NCI-H1436 treated with DMSO at 0.1 percent for 48 hours (cell line): ENCODE measurements at regions not wholly inside any gene's neighbourhood (a gene's known extent, or its start where the extent isn't known, plus 50 kb on each side); places are given as distances from the start of the nearest gene placed in this dataset.
"Not testable (repeated sequence)": the region's sequence is repeated elsewhere in the genome, so short reads cannot be mapped to it uniquely, and the experiment has no call there.

Experiments used
- DNase-seq: peaks from one replicate; lab custom pipeline; 2025; lab: John Stamatoyannopoulos, UW

GRCh38 chr16:5349670-5350517 is 252.3 kb upstream of the EEF2KMT start:
- no peak for DNase-seq

- no peak for DNase-seq
Observed at GRCh38 chr16:5349101-5349500, 251.5 kb upstream of the EEF2KMT start.

GRCh38 chr16:5347561-5347960 is 250.0 kb upstream of the EEF2KMT start:
- DNase-seq: no peak

GRCh38 chr16:5336941-5337340 is 239.3 kb upstream of the EEF2KMT start:
- DNase-seq: no peak

GRCh38 chr16:5333991-5334390 is 236.4 kb upstream of the EEF2KMT start:
- no peak for DNase-seq

- DNase-seq: no peak
Observed at GRCh38 chr16:5333126-5333525, 235.5 kb upstream of the EEF2KMT start.

- DNase-seq: no peak
Observed at GRCh38 chr16:5330058-5330457, 232.5 kb upstream of the EEF2KMT start.

GRCh38 chr16:5328546-5328945 is 231.0 kb upstream of the EEF2KMT start:
- no peak for DNase-seq

- no peak for DNase-seq
Observed at GRCh38 chr16:5326395-5326794, 228.8 kb upstream of the EEF2KMT start.

- no peak for DNase-seq
Observed at GRCh38 chr16:5325932-5326331, 228.3 kb upstream of the EEF2KMT start.

GRCh38 chr16:5323284-5324141 is 225.9 kb upstream of the EEF2KMT start:
- DNase-seq: no peak

GRCh38 chr16:5321930-5322329 is 224.3 kb upstream of the EEF2KMT start:
- no peak for DNase-seq

GRCh38 chr16:5319799-5320198 is 222.2 kb upstream of the EEF2KMT start:
- DNase-seq: no peak

GRCh38 chr16:5315914-5316313 is 218.3 kb upstream of the EEF2KMT start:
- no peak for DNase-seq

- DNase-seq: no peak
Observed at GRCh38 chr16:5314377-5314776, 216.8 kb upstream of the EEF2KMT start.

- DNase-seq: no peak
Observed at GRCh38 chr16:5309946-5310611, 212.5 kb upstream of the EEF2KMT start.

GRCh38 chr16:5305023-5305422 is 207.4 kb upstream of the EEF2KMT start:
- no peak for DNase-seq

- DNase-seq: no peak
Observed at GRCh38 chr16:5302372-5303114, 204.9 kb upstream of the EEF2KMT start.

- DNase-seq: no peak
Observed at GRCh38 chr16:5298202-5298601, 200.6 kb upstream of the EEF2KMT start.

- no peak for DNase-seq
Observed at GRCh38 chr16:5296176-5296575, 198.6 kb upstream of the EEF2KMT start.

- not testable (repeated sequence) for DNase-seq
Observed at GRCh38 chr16:5295304-5295703, 197.7 kb upstream of the EEF2KMT start.

- DNase-seq: not testable (repeated sequence)
Observed at GRCh38 chr16:5282152-5282551, 184.6 kb upstream of the EEF2KMT start.
